ENCODE measurements at regions not wholly inside any gene's neighbourhood (a gene's known extent, or its start where the extent isn't known, plus 50 kb on each side); places are given as distances from the start of the nearest gene placed in this dataset.

GRCh38 chr6:4620284-4621151 lies 155.7 kb upstream of the CDYL start:
- no peak for DNase-seq (ENCODE audit: low read depth in 2 of 2)

GRCh38 chr6:4616311-4616710 lies 159.9 kb upstream of the CDYL start:
- DNase-seq (ENCODE audit: low read depth in 2 of 2): no peak

GRCh38 chr6:4615891-4616290 lies 160.3 kb upstream of the CDYL start:
- no peak for DNase-seq (ENCODE audit: low read depth in 2 of 2)

- no peak for DNase-seq (ENCODE audit: low read depth in 2 of 2)
Measured at GRCh38 chr6:4615231-4615630, 161.0 kb upstream of the CDYL start.

- DNase-seq (ENCODE audit: low read depth in 2 of 2): no peak
Measured at GRCh38 chr6:4614637-4615036, 161.6 kb upstream of the CDYL start.

GRCh38 chr6:4613795-4614194 lies 162.4 kb upstream of the CDYL start:
- no peak for DNase-seq (ENCODE audit: low read depth in 2 of 2)

GRCh38 chr6:4613381-4613780 lies 162.8 kb upstream of the CDYL start:
- DNase-seq (ENCODE audit: low read depth in 2 of 2): no peak

- no peak for DNase-seq (ENCODE audit: low read depth in 2 of 2)
Measured at GRCh38 chr6:4612636-4613171, 163.5 kb upstream of the CDYL start.

- no peak for DNase-seq (ENCODE audit: low read depth in 2 of 2)
Measured at GRCh38 chr6:4611429-4612129, 164.6 kb upstream of the CDYL start.

GRCh38 chr6:4610256-4610655 lies 165.9 kb upstream of the CDYL start:
- peak; percentile 64 to 89 for DNase-seq (ENCODE audit: low read depth in 2 of 2)

- DNase-seq (ENCODE audit: low read depth in 2 of 2): peak; percentile 40 to 42
Measured at GRCh38 chr6:4608361-4609115, 167.7 kb upstream of the CDYL start.

GRCh38 chr6:4607793-4608192 lies 168.4 kb upstream of the CDYL start:
- DNase-seq (ENCODE audit: low read depth in 2 of 2): no peak

GRCh38 chr6:4606821-4607704 lies 169.1 kb upstream of the CDYL start:
- peak; percentile 95 for DNase-seq (ENCODE audit: low read depth in 2 of 2)

GRCh38 chr6:4606016-4606415 lies 170.2 kb upstream of the CDYL start:
- DNase-seq (ENCODE audit: low read depth in 2 of 2): no peak

- DNase-seq (ENCODE audit: low read depth in 2 of 2): no peak
Measured at GRCh38 chr6:4603856-4604369, 172.3 kb upstream of the CDYL start.

- peak in 1 of 2 donors; percentile 62 for DNase-seq (ENCODE audit: low read depth in 2 of 2)
Measured at GRCh38 chr6:4603291-4603690, 172.9 kb upstream of the CDYL start.

GRCh38 chr6:4599924-4600323 lies 176.3 kb upstream of the CDYL start:
- DNase-seq (ENCODE audit: low read depth in 2 of 2): peak; percentile 97

- peak; percentile 35 to 77 for DNase-seq (ENCODE audit: low read depth in 2 of 2)
Measured at GRCh38 chr6:4598384-4598995, 177.7 kb upstream of the CDYL start.

GRCh38 chr6:4593951-4594350 lies 182.3 kb upstream of the CDYL start:
- DNase-seq (ENCODE audit: low read depth in 2 of 2): no peak

GRCh38 chr6:4592026-4592425 lies 184.2 kb upstream of the CDYL start:
- DNase-seq (ENCODE audit: low read depth in 2 of 2): no peak
